ENCODE measurements at regions not wholly inside any gene's neighbourhood (a gene's known extent, or its start where the extent isn't known, plus 50 kb on each side); places are given as distances from the start of the nearest gene placed in this dataset.
A peak's percentile ranks its signal among the peaks of the same experiment; 100 is the strongest.
"Not testable (repeated sequence)": the region's sequence is repeated elsewhere in the genome, so short reads cannot be mapped to it uniquely, and the experiment has no call there.

DNA sequence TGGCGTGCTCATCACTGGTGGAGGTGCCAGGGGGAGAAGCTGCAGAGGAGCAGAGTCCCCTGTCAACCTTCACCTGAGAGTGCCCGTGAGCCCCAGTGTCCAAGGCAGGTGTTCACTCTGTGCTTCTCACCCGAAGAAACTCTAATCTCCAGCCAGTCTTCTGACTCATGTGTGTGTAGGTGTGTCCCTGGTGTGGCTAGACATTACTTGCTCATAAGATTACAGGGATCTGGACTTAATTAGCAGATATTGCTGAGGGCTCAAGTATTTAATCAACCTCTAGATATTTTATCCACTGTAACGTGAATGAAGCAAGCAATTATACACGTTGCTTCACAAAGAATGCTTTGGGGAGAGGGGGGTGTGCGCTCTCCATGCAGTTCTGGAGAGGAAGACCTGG, 72.5 kb downstream of the MED10 start:
- FAIRE-seq (no peak), DNase-seq (no peak)
- 43 to 68% (median 61%) methylated on average over 6 of the region's 6 CpGs for WGBS, 3 donors
- H3K27ac ChIP-seq (ENCODE audit: low read depth in 1 of 3, low read length in 2 of 3), result no peak overlapping the region
- no peaks in the 10 kb centered on the region for H3K36me3 ChIP-seq (ENCODE audit: control insufficient read depth in 3 of 3, insufficient read depth in 2 of 3, low read depth in 1 of 3, low read length in 3 of 3)
- no peaks in the 10 kb centered on the region for H3K27me3 ChIP-seq (ENCODE audit: control insufficient read depth in 3 of 3, insufficient read depth in 3 of 3, low read length in 3 of 3)
- no peaks in the 10 kb centered on the region for H3K4me1 ChIP-seq (ENCODE audit: control insufficient read depth in 3 of 3, insufficient read depth in 2 of 3, low read depth in 1 of 3, low read length in 2 of 3)
- no peak overlapping the region for H3K4me3 ChIP-seq (ENCODE audit: low read depth in 1 of 3, low read length in 3 of 3)
- peaks cover 0 to 4% of the 10 kb centered on the region in 2 donors for H3K9me3 ChIP-seq (ENCODE audit: control insufficient read depth in 2 of 2, insufficient read depth in 1 of 2, low read depth in 1 of 2, low read length in 1 of 2)

DNA sequence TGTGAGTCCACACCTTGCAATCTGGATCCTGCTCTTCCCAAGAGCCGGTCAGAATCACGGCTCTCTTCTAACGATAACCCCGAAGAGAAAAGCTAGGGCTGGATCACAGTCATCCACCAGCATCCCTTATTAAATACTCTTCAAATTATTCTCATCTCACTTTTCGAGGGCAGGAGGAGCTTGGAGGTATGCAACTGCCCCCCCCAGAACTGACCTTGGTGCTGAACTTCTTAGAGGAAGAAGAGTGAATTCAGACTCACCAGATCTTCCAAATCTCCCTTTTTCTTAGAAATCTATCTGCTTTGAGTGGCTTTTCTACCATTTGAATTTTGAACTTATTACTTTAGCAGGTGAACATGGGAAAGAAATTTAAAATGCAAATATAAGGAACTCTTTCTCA, 75.7 kb downstream of the MED10 start:
- H3K4me1 ChIP-seq (ENCODE audit: control insufficient read depth in 3 of 3, insufficient read depth in 2 of 3, low read depth in 1 of 3, low read length in 2 of 3), result no peaks in the 10 kb centered on the region
- no peaks in the 10 kb centered on the region for H3K36me3 ChIP-seq (ENCODE audit: control insufficient read depth in 3 of 3, insufficient read depth in 2 of 3, low read depth in 1 of 3, low read length in 3 of 3)
- no peak overlapping the region for H3K27ac ChIP-seq (ENCODE audit: low read depth in 1 of 3, low read length in 2 of 3)
- no peaks in the 10 kb centered on the region for H3K27me3 ChIP-seq (ENCODE audit: control insufficient read depth in 3 of 3, insufficient read depth in 3 of 3, low read length in 3 of 3)
- peaks cover 0 to 4% of the 10 kb centered on the region in 2 donors for H3K9me3 ChIP-seq (ENCODE audit: control insufficient read depth in 2 of 2, insufficient read depth in 1 of 2, low read depth in 1 of 2, low read length in 1 of 2)
- FAIRE-seq (no peak), DNase-seq (no peak)
- no peak overlapping the region for H3K4me3 ChIP-seq (ENCODE audit: low read depth in 1 of 3, low read length in 3 of 3)
- 55 to 69% (median 65%) methylated on average over 5 of the region's 5 CpGs for WGBS, 3 donors

DNA sequence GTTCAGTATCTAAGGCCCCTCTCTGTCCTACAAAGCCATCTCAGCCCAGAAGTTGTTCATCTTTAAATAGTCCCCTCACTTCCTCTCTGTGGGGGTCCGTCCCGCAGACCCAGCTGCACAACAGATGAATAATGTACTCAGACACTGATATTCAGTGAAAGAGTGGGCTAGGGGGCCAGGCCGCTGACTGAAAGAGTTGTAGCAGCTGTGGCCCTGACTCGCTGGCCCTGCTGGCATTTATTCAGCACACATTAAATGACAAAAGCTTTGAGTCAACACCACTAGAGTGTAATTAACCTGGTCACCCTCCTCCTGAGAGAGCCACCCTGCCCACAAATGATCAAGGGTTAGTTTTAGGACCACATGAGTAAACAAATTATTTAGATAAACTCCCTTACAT, 76.3 kb downstream of the MED10 start:
- no peak overlapping the region for H3K27ac ChIP-seq (ENCODE audit: low read depth in 1 of 3, low read length in 2 of 3)
- FAIRE-seq (no peak), DNase-seq (no peak)
- H3K4me3 ChIP-seq (ENCODE audit: low read depth in 1 of 3, low read length in 3 of 3), result no peak overlapping the region
- peaks cover 0 to 4% of the 10 kb centered on the region in 2 donors for H3K9me3 ChIP-seq (ENCODE audit: control insufficient read depth in 2 of 2, insufficient read depth in 1 of 2, low read depth in 1 of 2, low read length in 1 of 2)
- H3K27me3 ChIP-seq (ENCODE audit: control insufficient read depth in 3 of 3, insufficient read depth in 3 of 3, low read length in 3 of 3), result no peaks in the 10 kb centered on the region
- no peaks in the 10 kb centered on the region for H3K4me1 ChIP-seq (ENCODE audit: control insufficient read depth in 3 of 3, insufficient read depth in 2 of 3, low read depth in 1 of 3, low read length in 2 of 3)
- no peaks in the 10 kb centered on the region for H3K36me3 ChIP-seq (ENCODE audit: control insufficient read depth in 3 of 3, insufficient read depth in 2 of 3, low read depth in 1 of 3, low read length in 3 of 3)
- WGBS, 3 donors, result 17 to 31% (median 20%) methylated on average over 4 of the region's 4 CpGs

DNA sequence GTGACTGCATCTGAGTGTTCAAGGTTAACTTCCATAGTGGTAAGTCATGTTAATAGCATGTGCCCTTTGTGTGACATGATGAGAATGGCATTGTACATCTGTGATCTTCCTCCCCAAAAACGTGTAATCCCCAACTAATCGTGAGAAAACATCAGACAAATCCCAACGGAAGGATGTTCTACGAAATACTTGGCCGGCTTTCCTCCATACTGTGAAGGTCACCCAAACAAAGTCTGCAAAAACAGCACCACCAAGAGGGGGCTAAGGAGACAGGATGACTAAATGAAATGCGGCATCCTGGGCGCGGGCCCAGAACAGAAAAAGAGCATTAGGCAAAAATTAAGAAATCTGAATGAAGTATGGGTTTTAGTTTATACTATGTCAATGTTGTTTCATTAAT, 81.8 kb downstream of the MED10 start:
- Histone ChIP-seq H3K36me3 (ENCODE audit: control insufficient read depth in 3 of 3, insufficient read depth in 2 of 3, low read depth in 1 of 3, low read length in 3 of 3) (no peaks in the 10 kb centered on the region), H3K4me3 (ENCODE audit: low read depth in 1 of 3, low read length in 3 of 3) (no peak overlapping the region), H3K27ac (ENCODE audit: low read depth in 1 of 3, low read length in 2 of 3) (no peak overlapping the region), H3K27me3 (ENCODE audit: control insufficient read depth in 3 of 3, insufficient read depth in 3 of 3, low read length in 3 of 3) (no peaks in the 10 kb centered on the region), H3K4me1 (ENCODE audit: control insufficient read depth in 3 of 3, insufficient read depth in 2 of 3, low read depth in 1 of 3, low read length in 2 of 3) (no peaks in the 10 kb centered on the region), H3K9me3 (ENCODE audit: control insufficient read depth in 2 of 2, insufficient read depth in 1 of 2, low read depth in 1 of 2, low read length in 1 of 2) (peaks cover 0 to under 1% of the 10 kb centered on the region in 2 donors)
- no peak for DNase-seq
- 79 to 87% (median 87%) methylated on average over 8 of the region's 8 CpGs for WGBS, 3 donors
- FAIRE-seq, result no peak

DNA sequence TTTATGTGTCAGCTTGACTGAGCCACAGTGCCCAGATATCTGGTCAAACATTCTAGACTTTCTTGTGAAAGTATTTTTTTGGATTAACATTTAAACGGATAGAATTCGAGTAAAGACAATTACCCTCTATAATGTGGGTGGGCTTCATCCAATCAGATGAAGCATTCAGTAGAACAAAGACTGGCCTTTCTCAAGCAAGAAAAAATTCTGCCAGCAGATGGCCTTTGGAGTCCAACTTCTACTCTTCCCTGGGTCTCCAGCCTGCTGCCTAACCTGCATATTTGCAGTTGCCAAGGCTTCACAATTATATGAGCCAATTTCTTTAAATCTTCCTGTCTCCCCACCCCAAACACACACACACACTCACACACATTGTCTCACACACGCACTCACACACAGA, 86.4 kb downstream of the MED10 start:
- WGBS, 3 donors, result 14 to 24% (median 17%) methylated on average over 3 of the region's 3 CpGs
- Histone ChIP-seq H3K27me3 (ENCODE audit: control insufficient read depth in 3 of 3, insufficient read depth in 3 of 3, low read length in 3 of 3) (no peaks in the 10 kb centered on the region), H3K4me3 (ENCODE audit: low read depth in 1 of 3, low read length in 3 of 3) (no peak overlapping the region), H3K4me1 (ENCODE audit: control insufficient read depth in 3 of 3, insufficient read depth in 2 of 3, low read depth in 1 of 3, low read length in 2 of 3) (no peaks in the 10 kb centered on the region), H3K9me3 (ENCODE audit: control insufficient read depth in 2 of 2, insufficient read depth in 1 of 2, low read depth in 1 of 2, low read length in 1 of 2) (no peaks in the 10 kb centered on the region), H3K27ac (ENCODE audit: low read depth in 1 of 3, low read length in 2 of 3) (no peak overlapping the region), H3K36me3 (ENCODE audit: control insufficient read depth in 3 of 3, insufficient read depth in 2 of 3, low read depth in 1 of 3, low read length in 3 of 3) (no peaks in the 10 kb centered on the region)
- DNase-seq, result peak in 1 of 2 donors; percentile 23
- FAIRE-seq, result no peak

DNA sequence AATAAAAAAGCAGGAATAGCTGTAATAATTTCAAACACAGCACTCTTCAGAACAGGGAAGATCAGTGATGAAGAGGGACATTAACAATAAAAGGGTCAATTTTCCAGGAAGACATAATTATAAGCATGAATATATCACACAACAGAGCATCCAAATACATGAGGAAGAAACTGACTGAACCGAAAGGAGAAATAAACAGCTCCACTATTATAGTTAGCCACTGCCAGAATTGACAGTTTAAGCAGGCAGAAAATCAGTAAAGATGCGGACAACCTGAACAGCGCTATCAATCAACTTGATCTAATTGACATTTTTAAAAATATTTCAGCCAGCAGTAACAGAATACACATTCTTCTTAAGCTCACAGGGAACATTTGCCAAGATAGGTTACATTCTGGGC, 89.1 kb downstream of the MED10 start:
- Histone ChIP-seq H3K27ac (ENCODE audit: low read depth in 1 of 3, low read length in 2 of 3) (no peak overlapping the region), H3K27me3 (ENCODE audit: control insufficient read depth in 3 of 3, insufficient read depth in 3 of 3, low read length in 3 of 3) (no peaks in the 10 kb centered on the region), H3K9me3 (ENCODE audit: control insufficient read depth in 2 of 2, insufficient read depth in 1 of 2, low read depth in 1 of 2, low read length in 1 of 2) (no peaks in the 10 kb centered on the region), H3K36me3 (ENCODE audit: control insufficient read depth in 3 of 3, insufficient read depth in 2 of 3, low read depth in 1 of 3, low read length in 3 of 3) (no peaks in the 10 kb centered on the region), H3K4me1 (ENCODE audit: control insufficient read depth in 3 of 3, insufficient read depth in 2 of 3, low read depth in 1 of 3, low read length in 2 of 3) (no peaks in the 10 kb centered on the region), H3K4me3 (ENCODE audit: low read depth in 1 of 3, low read length in 3 of 3) (no peak overlapping the region)
- DNase-seq, result no peak
- no peak for FAIRE-seq
- 88 to 92% (median 89%) methylated on average over 3 of the region's 3 CpGs for WGBS, 3 donors

DNA sequence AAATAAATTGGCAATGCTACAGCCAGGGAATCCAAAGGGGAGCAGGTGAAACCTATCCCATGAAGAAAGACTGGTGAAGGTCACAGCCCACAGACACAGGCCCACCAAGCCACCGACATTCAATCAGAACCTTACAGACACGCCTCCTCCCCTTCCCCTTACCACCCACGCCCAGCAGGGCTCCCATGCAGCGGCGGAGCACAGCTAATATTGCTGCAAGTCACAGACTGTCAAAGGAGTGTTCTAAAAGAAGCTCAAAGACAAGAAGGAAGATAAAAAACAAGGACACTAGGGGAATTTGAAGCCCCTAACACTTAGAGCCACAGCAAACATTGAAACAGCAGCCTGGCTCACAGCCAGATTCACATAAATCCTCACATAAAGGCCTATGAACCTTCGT, 91.2 kb downstream of the MED10 start:
- DNase-seq (no peak), FAIRE-seq (no peak)
- Histone ChIP-seq H3K36me3 (ENCODE audit: control insufficient read depth in 3 of 3, insufficient read depth in 2 of 3, low read depth in 1 of 3, low read length in 3 of 3) (no peaks in the 10 kb centered on the region), H3K27ac (ENCODE audit: low read depth in 1 of 3, low read length in 2 of 3) (no peak overlapping the region), H3K27me3 (ENCODE audit: control insufficient read depth in 3 of 3, insufficient read depth in 3 of 3, low read length in 3 of 3) (no peaks in the 10 kb centered on the region), H3K4me3 (ENCODE audit: low read depth in 1 of 3, low read length in 3 of 3) (no peak overlapping the region), H3K9me3 (ENCODE audit: control insufficient read depth in 2 of 2, insufficient read depth in 1 of 2, low read depth in 1 of 2, low read length in 1 of 2) (no peaks in the 10 kb centered on the region), H3K4me1 (ENCODE audit: control insufficient read depth in 3 of 3, insufficient read depth in 2 of 3, low read depth in 1 of 3, low read length in 2 of 3) (no peaks in the 10 kb centered on the region)
- WGBS, 3 donors, result 43 to 64% (median 48%) methylated on average over 6 of the region's 6 CpGs

DNA sequence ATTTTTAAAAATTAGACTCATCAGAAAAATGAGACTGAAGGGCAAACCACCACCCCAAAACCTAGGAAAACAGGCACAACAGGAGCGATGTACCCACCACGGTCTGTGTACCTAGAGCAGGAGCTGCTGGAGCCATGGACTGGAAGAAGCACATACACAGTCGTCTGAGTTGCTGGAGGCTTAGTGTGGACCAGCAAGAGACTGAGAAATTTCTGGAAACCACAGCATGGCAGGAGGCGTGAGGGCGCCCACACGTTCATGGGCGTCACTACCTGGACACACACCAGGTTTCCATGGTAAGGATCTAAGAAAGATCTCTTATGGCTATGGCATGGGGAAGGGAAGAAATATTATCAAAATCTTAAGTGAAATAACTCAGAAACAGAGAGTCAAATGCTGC, 91.9 kb downstream of the MED10 start:
- Histone ChIP-seq H3K27me3 (ENCODE audit: control insufficient read depth in 3 of 3, insufficient read depth in 3 of 3, low read length in 3 of 3) (no peaks in the 10 kb centered on the region), H3K4me1 (ENCODE audit: control insufficient read depth in 3 of 3, insufficient read depth in 2 of 3, low read depth in 1 of 3, low read length in 2 of 3) (no peaks in the 10 kb centered on the region), H3K36me3 (ENCODE audit: control insufficient read depth in 3 of 3, insufficient read depth in 2 of 3, low read depth in 1 of 3, low read length in 3 of 3) (no peaks in the 10 kb centered on the region), H3K9me3 (ENCODE audit: control insufficient read depth in 2 of 2, insufficient read depth in 1 of 2, low read depth in 1 of 2, low read length in 1 of 2) (no peaks in the 10 kb centered on the region), H3K27ac (ENCODE audit: low read depth in 1 of 3, low read length in 2 of 3) (no peak overlapping the region), H3K4me3 (ENCODE audit: low read depth in 1 of 3, low read length in 3 of 3) (no peak overlapping the region)
- no peak for FAIRE-seq
- WGBS, 3 donors, result 91% methylated on average over 7 of the region's 7 CpGs
- no peak for DNase-seq

DNA sequence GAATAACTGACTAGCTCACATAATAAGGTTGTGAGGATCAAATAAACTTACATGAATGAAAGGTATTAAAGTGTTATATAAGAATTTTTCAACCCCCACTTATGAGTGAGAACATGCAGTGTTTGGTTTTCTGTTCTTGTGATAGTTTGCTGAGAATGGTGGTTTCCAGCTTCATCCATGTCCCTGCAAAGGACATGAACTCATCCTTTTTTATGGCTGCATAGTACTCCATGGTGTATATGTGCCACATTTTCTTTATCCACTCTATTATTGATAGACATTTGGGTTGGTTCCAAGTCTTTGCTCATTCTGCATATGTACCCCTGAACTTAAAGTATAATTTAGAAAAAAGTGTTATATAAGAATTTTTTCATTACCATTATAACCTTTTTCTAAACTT, 93.9 kb downstream of the MED10 start:
- H3K27me3 ChIP-seq (ENCODE audit: control insufficient read depth in 3 of 3, insufficient read depth in 3 of 3, low read length in 3 of 3); DNase-seq; FAIRE-seq; H3K36me3 ChIP-seq (ENCODE audit: control insufficient read depth in 3 of 3, insufficient read depth in 2 of 3, low read depth in 1 of 3, low read length in 3 of 3); H3K9me3 ChIP-seq (ENCODE audit: control insufficient read depth in 2 of 2, insufficient read depth in 1 of 2, low read depth in 1 of 2, low read length in 1 of 2); H3K4me3 ChIP-seq (ENCODE audit: low read depth in 1 of 3, low read length in 3 of 3); H3K4me1 ChIP-seq (ENCODE audit: control insufficient read depth in 3 of 3, insufficient read depth in 2 of 3, low read depth in 1 of 3, low read length in 2 of 3); H3K27ac ChIP-seq (ENCODE audit: low read depth in 1 of 3, low read length in 2 of 3): not testable (repeated sequence)

All from small intestine (tissue), 7 donors.